ENCODE measurements at regions not wholly inside any gene's neighbourhood (a gene's known extent, or its start where the extent isn't known, plus 50 kb on each side); places are given as distances from the start of the nearest gene placed in this dataset.

DNA sequence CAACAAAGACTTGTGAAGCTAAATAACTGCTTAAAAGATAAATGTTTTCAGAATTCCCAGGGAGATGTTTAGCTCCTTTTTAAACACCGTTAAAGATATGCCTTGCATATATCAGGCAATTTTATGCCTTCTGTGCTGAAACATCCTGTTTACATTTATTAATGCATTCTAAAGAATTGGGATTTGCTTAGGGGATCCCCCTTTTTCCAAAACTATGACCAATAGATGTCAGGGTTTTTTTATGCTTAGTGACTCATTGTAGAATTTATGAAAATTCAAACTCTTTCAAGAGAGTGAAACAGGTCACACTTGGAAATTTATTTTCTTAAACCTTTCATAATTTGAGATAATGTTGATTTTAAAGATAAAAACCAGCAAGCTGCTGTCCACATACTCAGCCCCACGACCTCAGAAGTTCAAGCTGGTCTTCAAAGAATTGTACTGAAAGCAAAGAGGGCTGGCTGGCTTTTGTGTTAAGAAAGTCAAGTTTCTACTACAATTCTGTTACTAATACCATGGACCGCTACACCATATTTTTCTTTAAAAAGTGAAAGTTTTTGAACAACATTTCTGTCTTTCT lies 411.8 kb downstream of the ETV1 start:
- TF ChIP-seq, protein P1, sequence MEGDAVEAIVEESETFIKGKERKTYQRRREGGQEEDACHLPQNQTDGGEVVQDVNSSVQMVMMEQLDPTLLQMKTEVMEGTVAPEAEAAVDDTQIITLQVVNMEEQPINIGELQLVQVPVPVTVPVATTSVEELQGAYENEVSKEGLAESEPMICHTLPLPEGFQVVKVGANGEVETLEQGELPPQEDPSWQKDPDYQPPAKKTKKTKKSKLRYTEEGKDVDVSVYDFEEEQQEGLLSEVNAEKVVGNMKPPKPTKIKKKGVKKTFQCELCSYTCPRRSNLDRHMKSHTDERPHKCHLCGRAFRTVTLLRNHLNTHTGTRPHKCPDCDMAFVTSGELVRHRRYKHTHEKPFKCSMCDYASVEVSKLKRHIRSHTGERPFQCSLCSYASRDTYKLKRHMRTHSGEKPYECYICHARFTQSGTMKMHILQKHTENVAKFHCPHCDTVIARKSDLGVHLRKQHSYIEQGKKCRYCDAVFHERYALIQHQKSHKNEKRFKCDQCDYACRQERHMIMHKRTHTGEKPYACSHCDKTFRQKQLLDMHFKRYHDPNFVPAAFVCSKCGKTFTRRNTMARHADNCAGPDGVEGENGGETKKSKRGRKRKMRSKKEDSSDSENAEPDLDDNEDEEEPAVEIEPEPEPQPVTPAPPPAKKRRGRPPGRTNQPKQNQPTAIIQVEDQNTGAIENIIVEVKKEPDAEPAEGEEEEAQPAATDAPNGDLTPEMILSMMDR (IDR thresholded peaks at IDR 0.05), result no peak
- TF ChIP-seq ZFX (IDR thresholded peaks at IDR 0.05; ENCODE audit: borderline replicate concordance), result no peak

Data from 22Rv1 (cell line).